ENCODE measurements at regions not wholly inside any gene's neighbourhood (a gene's known extent, or its start where the extent isn't known, plus 50 kb on each side); places are given as distances from the start of the nearest gene placed in this dataset.

GRCh38 chr7:132029369-132030085 is 473.1 kb upstream of the PODXL start:
- Histone ChIP-seq H3K36me3 (ENCODE audit: control insufficient read depth in 1 of 2, insufficient read depth in 2 of 2, low read length in 2 of 2) (no peaks in the 10 kb centered on the region), H3K27me3 (ENCODE audit: low read depth, low read length) (no peaks in the 10 kb centered on the region), H3K27ac (ENCODE audit: low read length) (no peak overlapping the region), H3K9me3 (ENCODE audit: control insufficient read depth in 1 of 2, low read length in 2 of 2) (no peaks in the 10 kb centered on the region), H3K4me3 (ENCODE audit: low read depth in 1 of 2, low read length in 2 of 2) (no peak overlapping the region), H3K4me1 (ENCODE audit: control insufficient read depth in 1 of 2, insufficient read depth in 2 of 2, low read length in 2 of 2) (peaks cover 0 to 7% of the 10 kb centered on the region in 2 donors)

- Histone ChIP-seq H3K27me3 (ENCODE audit: low read depth, low read length) (no peaks in the 10 kb centered on the region), H3K36me3 (ENCODE audit: control insufficient read depth in 1 of 2, insufficient read depth in 2 of 2, low read length in 2 of 2) (no peaks in the 10 kb centered on the region), H3K27ac (ENCODE audit: low read length) (no peak overlapping the region), H3K9me3 (ENCODE audit: control insufficient read depth in 1 of 2, low read length in 2 of 2) (no peaks in the 10 kb centered on the region), H3K4me3 (ENCODE audit: low read depth in 1 of 2, low read length in 2 of 2) (no peak overlapping the region), H3K4me1 (ENCODE audit: control insufficient read depth in 1 of 2, insufficient read depth in 2 of 2, low read length in 2 of 2) (peaks cover 0 to 7% of the 10 kb centered on the region in 2 donors)
These were observed 471.9 kb upstream of the PODXL start for GRCh38 chr7:132028144-132028920.

DNA sequence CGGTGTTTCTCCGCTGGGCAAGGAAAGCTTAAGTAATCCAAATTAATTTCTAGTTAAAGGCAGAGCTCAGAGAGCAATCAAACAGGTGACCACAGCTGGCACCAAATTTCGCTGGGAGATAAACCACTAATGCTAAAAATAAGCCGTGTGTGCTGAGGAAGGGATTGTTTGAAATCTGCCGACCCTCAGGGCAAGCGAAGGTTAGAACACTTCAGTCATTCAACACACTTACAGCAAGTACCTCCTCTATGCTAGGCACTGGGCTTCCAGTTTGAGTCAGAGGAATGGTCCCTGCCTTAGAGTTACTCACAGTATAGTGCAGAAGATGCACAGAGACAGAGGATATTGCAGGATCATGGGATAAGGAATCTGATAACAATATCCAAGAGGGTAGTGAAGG is 467.9 kb upstream of the PODXL start:
- Histone ChIP-seq H3K36me3 (ENCODE audit: control insufficient read depth in 1 of 2, insufficient read depth in 2 of 2, low read length in 2 of 2) (no peaks in the 10 kb centered on the region), H3K27me3 (ENCODE audit: low read depth, low read length) (no peaks in the 10 kb centered on the region), H3K9me3 (ENCODE audit: control insufficient read depth in 1 of 2, low read length in 2 of 2) (no peaks in the 10 kb centered on the region), H3K4me1 (ENCODE audit: control insufficient read depth in 1 of 2, insufficient read depth in 2 of 2, low read length in 2 of 2) (no peaks in the 10 kb centered on the region), H3K4me3 (ENCODE audit: low read depth in 1 of 2, low read length in 2 of 2) (no peak overlapping the region), H3K27ac (ENCODE audit: low read length) (no peak overlapping the region)

GRCh38 chr7:132023466-132023865 is 467.0 kb upstream of the PODXL start:
- H3K27me3 ChIP-seq (ENCODE audit: low read depth, low read length) = no peaks in the 10 kb centered on the region
- H3K36me3 ChIP-seq (ENCODE audit: control insufficient read depth in 1 of 2, insufficient read depth in 2 of 2, low read length in 2 of 2) = no peaks in the 10 kb centered on the region
- no peak overlapping the region for H3K27ac ChIP-seq (ENCODE audit: low read length)
- no peaks in the 10 kb centered on the region for H3K9me3 ChIP-seq (ENCODE audit: control insufficient read depth in 1 of 2, low read length in 2 of 2)
- H3K4me1 ChIP-seq (ENCODE audit: control insufficient read depth in 1 of 2, insufficient read depth in 2 of 2, low read length in 2 of 2) = no peaks in the 10 kb centered on the region
- H3K4me3 ChIP-seq (ENCODE audit: low read depth in 1 of 2, low read length in 2 of 2) = no peak overlapping the region

DNA sequence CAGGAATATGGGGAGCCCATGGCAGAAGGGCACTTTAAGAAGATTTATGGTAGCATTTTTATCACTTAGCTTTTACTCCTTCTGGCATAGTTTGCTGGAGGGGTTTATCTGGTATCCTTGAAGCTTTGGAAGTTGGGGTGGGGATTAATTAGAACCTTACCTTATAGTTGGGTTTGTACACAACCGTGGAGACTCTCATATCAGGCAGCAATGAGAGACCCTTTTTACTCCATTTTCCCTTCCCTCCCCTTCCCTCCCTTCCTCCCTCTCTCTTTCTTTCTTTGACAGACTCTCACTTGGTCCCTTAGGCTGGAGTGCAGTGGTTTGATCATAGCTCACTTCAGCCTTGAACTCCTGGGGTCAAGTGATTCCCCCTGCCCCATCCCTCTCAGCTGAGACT is 465.8 kb upstream of the PODXL start:
- Histone ChIP-seq H3K4me1 (ENCODE audit: control insufficient read depth in 1 of 2, insufficient read depth in 2 of 2, low read length in 2 of 2) (no peaks in the 10 kb centered on the region), H3K36me3 (ENCODE audit: control insufficient read depth in 1 of 2, insufficient read depth in 2 of 2, low read length in 2 of 2) (no peaks in the 10 kb centered on the region), H3K27me3 (ENCODE audit: low read depth, low read length) (no peaks in the 10 kb centered on the region)

GRCh38 chr7:132019703-132020102 is 463.3 kb upstream of the PODXL start:
- Histone ChIP-seq H3K4me1 (ENCODE audit: control insufficient read depth in 1 of 2, insufficient read depth in 2 of 2, low read length in 2 of 2) (no peaks in the 10 kb centered on the region), H3K27me3 (ENCODE audit: low read depth, low read length) (no peaks in the 10 kb centered on the region), H3K27ac (ENCODE audit: low read length) (no peak overlapping the region), H3K4me3 (ENCODE audit: low read depth in 1 of 2, low read length in 2 of 2) (no peak overlapping the region), H3K36me3 (ENCODE audit: control insufficient read depth in 1 of 2, insufficient read depth in 2 of 2, low read length in 2 of 2) (no peaks in the 10 kb centered on the region), H3K9me3 (ENCODE audit: control insufficient read depth in 1 of 2, low read length in 2 of 2) (peaks cover 0 to 8% of the 10 kb centered on the region in 2 donors)

More for the DNA sequence above, 465.8 kb upstream of the PODXL start:
- H3K9me3 ChIP-seq (ENCODE audit: control insufficient read depth in 1 of 2, low read length in 2 of 2) = no peaks in the 10 kb centered on the region
- H3K27ac ChIP-seq (ENCODE audit: low read length) = no peak overlapping the region
- no peak overlapping the region for H3K4me3 ChIP-seq (ENCODE audit: low read depth in 1 of 2, low read length in 2 of 2)

GRCh38 chr7:132009778-132010177 is 453.4 kb upstream of the PODXL start:
- Histone ChIP-seq H3K4me1 (ENCODE audit: control insufficient read depth in 1 of 2, insufficient read depth in 2 of 2, low read length in 2 of 2) (no peaks in the 10 kb centered on the region), H3K27ac (ENCODE audit: low read length) (no peak overlapping the region), H3K27me3 (ENCODE audit: low read depth, low read length) (no peaks in the 10 kb centered on the region), H3K36me3 (ENCODE audit: control insufficient read depth in 1 of 2, insufficient read depth in 2 of 2, low read length in 2 of 2) (no peaks in the 10 kb centered on the region), H3K9me3 (ENCODE audit: control insufficient read depth in 1 of 2, low read length in 2 of 2) (peaks cover 0 to 11% of the 10 kb centered on the region in 2 donors), H3K4me3 (ENCODE audit: low read depth in 1 of 2, low read length in 2 of 2) (no peak overlapping the region)

DNA sequence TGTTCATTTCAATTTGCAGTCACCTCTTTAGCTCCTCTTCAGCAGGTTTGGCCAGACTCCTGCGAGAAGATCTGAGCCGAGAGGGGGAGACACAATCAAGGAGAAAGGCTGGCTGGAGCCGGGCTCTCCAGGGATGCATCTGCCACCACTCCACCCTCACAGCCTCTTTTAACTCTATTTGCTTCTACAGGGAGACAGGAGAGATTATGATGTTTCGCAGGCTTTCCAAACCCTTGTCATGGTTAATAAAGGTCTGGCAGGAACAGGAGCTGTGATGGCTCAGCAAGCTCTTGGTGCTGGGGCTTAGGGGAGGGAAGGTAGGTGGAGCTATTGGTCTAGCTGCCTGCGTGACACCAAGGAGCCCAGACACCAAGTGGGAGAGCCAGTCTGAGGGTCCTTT is 448.1 kb upstream of the PODXL start:
- Histone ChIP-seq H3K27ac (ENCODE audit: low read length) (no peak overlapping the region), H3K4me1 (ENCODE audit: control insufficient read depth in 1 of 2, insufficient read depth in 2 of 2, low read length in 2 of 2) (no peaks in the 10 kb centered on the region), H3K4me3 (ENCODE audit: low read depth in 1 of 2, low read length in 2 of 2) (no peak overlapping the region), H3K9me3 (ENCODE audit: control insufficient read depth in 1 of 2, low read length in 2 of 2) (peaks cover 0 to 4% of the 10 kb centered on the region in 2 donors), H3K36me3 (ENCODE audit: control insufficient read depth in 1 of 2, insufficient read depth in 2 of 2, low read length in 2 of 2) (no peaks in the 10 kb centered on the region), H3K27me3 (ENCODE audit: low read depth, low read length) (no peaks in the 10 kb centered on the region)

DNA sequence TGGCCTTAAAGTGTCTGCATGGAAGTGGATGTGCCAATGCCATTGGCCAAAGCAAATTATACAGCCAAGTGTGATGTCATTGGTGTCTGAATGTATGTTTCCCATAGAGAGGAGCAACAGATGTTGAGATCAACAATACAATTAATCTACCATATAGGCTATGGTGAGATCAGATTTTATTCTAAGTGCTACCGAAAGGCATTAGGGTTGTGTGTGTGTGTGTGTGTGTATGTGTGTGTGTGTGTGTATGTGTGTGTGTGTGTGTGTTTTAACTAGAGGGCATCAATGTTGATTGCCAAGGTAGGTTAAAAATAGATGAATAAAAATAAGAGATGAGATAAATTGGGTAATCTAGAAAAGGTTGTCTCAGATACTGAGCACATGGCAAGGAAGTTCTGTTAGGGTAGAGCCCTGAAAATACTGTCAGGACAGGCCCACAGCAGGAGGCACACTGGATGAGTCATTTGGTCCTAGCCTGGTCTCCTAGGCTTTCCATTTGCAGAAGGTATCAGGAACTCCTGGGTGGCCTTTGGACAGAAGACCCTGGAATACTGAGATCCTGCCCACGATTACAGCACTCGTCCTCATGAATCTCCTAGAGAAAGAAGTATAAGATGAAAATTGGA is 446.0 kb upstream of the PODXL start:
- Histone ChIP-seq H3K27me3 (ENCODE audit: low read depth, low read length) (no peaks in the 10 kb centered on the region), H3K4me3 (ENCODE audit: low read depth in 1 of 2, low read length in 2 of 2) (no peak overlapping the region), H3K4me1 (ENCODE audit: control insufficient read depth in 1 of 2, insufficient read depth in 2 of 2, low read length in 2 of 2) (no peaks in the 10 kb centered on the region), H3K27ac (ENCODE audit: low read length) (no peak overlapping the region), H3K36me3 (ENCODE audit: control insufficient read depth in 1 of 2, insufficient read depth in 2 of 2, low read length in 2 of 2) (no peaks in the 10 kb centered on the region), H3K9me3 (ENCODE audit: control insufficient read depth in 1 of 2, low read length in 2 of 2) (no peaks in the 10 kb centered on the region)

- H3K4me3 ChIP-seq (ENCODE audit: low read depth in 1 of 2, low read length in 2 of 2) = no peak overlapping the region
- H3K36me3 ChIP-seq (ENCODE audit: control insufficient read depth in 1 of 2, insufficient read depth in 2 of 2, low read length in 2 of 2) = no peaks in the 10 kb centered on the region
- no peaks in the 10 kb centered on the region for H3K27me3 ChIP-seq (ENCODE audit: low read depth, low read length)
- no peaks in the 10 kb centered on the region for H3K9me3 ChIP-seq (ENCODE audit: control insufficient read depth in 1 of 2, low read length in 2 of 2)
- H3K27ac ChIP-seq (ENCODE audit: low read length) = no peak overlapping the region
- no peaks in the 10 kb centered on the region for H3K4me1 ChIP-seq (ENCODE audit: control insufficient read depth in 1 of 2, insufficient read depth in 2 of 2, low read length in 2 of 2)
These were observed 444.7 kb upstream of the PODXL start for GRCh38 chr7:132001146-132001545.

DNA sequence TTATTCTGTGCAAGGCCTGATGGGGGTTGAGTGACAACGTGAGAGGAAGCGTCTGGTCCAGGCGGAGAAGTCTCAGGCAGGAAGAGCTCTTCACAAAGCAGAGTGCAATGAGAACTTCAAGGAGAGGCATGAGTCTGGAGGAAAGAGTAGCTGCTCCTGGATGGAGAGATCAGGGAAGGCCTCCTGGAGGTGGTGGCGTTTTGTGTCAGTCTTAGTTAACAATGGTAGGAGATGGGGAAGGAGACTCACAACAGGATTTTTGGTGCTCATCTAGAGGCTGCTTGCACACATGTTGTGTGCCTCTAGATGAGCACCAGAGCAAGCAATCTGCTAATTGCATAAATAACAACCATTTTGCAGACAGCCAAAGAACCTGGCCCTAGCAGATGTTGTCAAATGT is 442.8 kb upstream of the PODXL start:
- Histone ChIP-seq H3K4me1 (ENCODE audit: control insufficient read depth in 1 of 2, insufficient read depth in 2 of 2, low read length in 2 of 2) (no peaks in the 10 kb centered on the region), H3K4me3 (ENCODE audit: low read depth in 1 of 2, low read length in 2 of 2) (no peak overlapping the region), H3K27me3 (ENCODE audit: low read depth, low read length) (no peaks in the 10 kb centered on the region), H3K9me3 (ENCODE audit: control insufficient read depth in 1 of 2, low read length in 2 of 2) (no peaks in the 10 kb centered on the region), H3K27ac (ENCODE audit: low read length) (no peak overlapping the region), H3K36me3 (ENCODE audit: control insufficient read depth in 1 of 2, insufficient read depth in 2 of 2, low read length in 2 of 2) (no peaks in the 10 kb centered on the region)
